MM.1S (cell line): ENCODE measurements at regions not wholly inside any gene's neighbourhood (a gene's known extent, or its start where the extent isn't known, plus 50 kb on each side); places are given as distances from the start of the nearest gene placed in this dataset.

Experiments
- DNase-seq: peaks from one replicate; pipeline ENCODE4 v3.0.0-alpha.2; 2015
- H2AFZ ChIP-seq: fragments of 300-600 bp; sonication (generic); 2 replicates; pipeline ENCODE4 v1.6.0; 2016; ENCODE audit warnings: antibody characterized with exemption, low read length
- H3F3A ChIP-seq: fragments of 300-600 bp; sonication (generic); 2 replicates; pipeline ENCODE4 v1.6.1; 2016; ENCODE audit warnings: mild to moderate bottlenecking, antibody characterized with exemption, low read length, moderate library complexity, mixed read lengths; ENCODE audit not compliant: insufficient read depth
- H3K27ac ChIP-seq: fragments of 300-600 bp; sonication (generic); 2 replicates; pipeline ENCODE4 v1.5.1; 2016; ENCODE audit warnings: mild to moderate bottlenecking, low read length
- H3K27me3 ChIP-seq: fragments of 300-600 bp; sonication (generic); replicated peaks from 2 replicates; pipeline ENCODE4 v1.6.0; 2016; ENCODE audit warnings: low read length; ENCODE audit not compliant: insufficient read depth
- H3K36me3 ChIP-seq: fragments of 300-600 bp; sonication (generic); replicated peaks from 2 replicates; pipeline ENCODE4 v1.6.1; 2016; ENCODE audit warnings: mild to moderate bottlenecking, low read length, mixed read lengths; ENCODE audit not compliant: insufficient read depth
- H3K4me1 ChIP-seq: fragments of 300-600 bp; sonication (generic); 2 replicates; pipeline ENCODE4 v1.6.1; 2016; ENCODE audit warnings: low read length, mixed read lengths
- H3K4me2 ChIP-seq: fragments of 300-600 bp; sonication (generic); 2 replicates; pipeline ENCODE4 v1.6.0; 2016; ENCODE audit warnings: low read depth, low read length
- H3K4me3 ChIP-seq: fragments of 300-600 bp; sonication (generic); 2 replicates; pipeline ENCODE4 v1.5.1; 2016; ENCODE audit warnings: low read length, mixed read lengths
- H3K79me2 ChIP-seq: fragments of 300-600 bp; sonication (generic); 2 replicates; pipeline ENCODE4 v1.6.1; 2016; ENCODE audit warnings: mixed run types, low read length, mixed read lengths
- H3K9ac ChIP-seq: fragments of 300-600 bp; sonication (generic); 2 replicates; pipeline ENCODE4 v1.6.1; 2016; ENCODE audit warnings: low read length, mixed read lengths
- H3K9me2 ChIP-seq: fragments of 300-600 bp; sonication (generic); replicated peaks from 2 replicates; pipeline ENCODE4 v1.6.1; 2016; ENCODE audit warnings: mild to moderate bottlenecking, low read length, mixed read lengths; ENCODE audit not compliant: insufficient read depth
- H3K9me3 ChIP-seq: fragments of 300-600 bp; sonication (generic); replicated peaks from 2 replicates; pipeline ENCODE4 v1.6.1; 2016; ENCODE audit warnings: mild to moderate bottlenecking, low read length, mixed read lengths; ENCODE audit not compliant: insufficient read depth
- H4K20me1 ChIP-seq: fragments of 300-600 bp; sonication (generic); 2 replicates; pipeline ENCODE4 v1.6.1; 2016; ENCODE audit warnings: mild to moderate bottlenecking, low read length, moderate library complexity, mixed read lengths; ENCODE audit not compliant: insufficient read depth
- EZH2 ChIP-seq: fragments of 300-600 bp; sonication (generic); optimal IDR thresholded peaks from 2 replicates; pipeline ENCODE3; 2017; ENCODE audit warnings: low read depth, mild to moderate bottlenecking, antibody characterized with exemption, low read length, mixed read lengths
- EZH2phosphoT487 ChIP-seq: fragments of 300-600 bp; sonication (generic); IDR thresholded peaks from 2 replicates; pipeline ENCODE4 v1.6.1; 2018; ENCODE audit warnings: antibody characterized with exemption, low read length
- TF ChIP-seq, protein P1 (sequence below): fragments of 300-600 bp; sonication (generic); IDR thresholded peaks from 2 replicates; pipeline ENCODE4 v1.5.1; 2016; ENCODE audit warnings: antibody characterized with exemption, low read length, mixed read lengths

DNA sequence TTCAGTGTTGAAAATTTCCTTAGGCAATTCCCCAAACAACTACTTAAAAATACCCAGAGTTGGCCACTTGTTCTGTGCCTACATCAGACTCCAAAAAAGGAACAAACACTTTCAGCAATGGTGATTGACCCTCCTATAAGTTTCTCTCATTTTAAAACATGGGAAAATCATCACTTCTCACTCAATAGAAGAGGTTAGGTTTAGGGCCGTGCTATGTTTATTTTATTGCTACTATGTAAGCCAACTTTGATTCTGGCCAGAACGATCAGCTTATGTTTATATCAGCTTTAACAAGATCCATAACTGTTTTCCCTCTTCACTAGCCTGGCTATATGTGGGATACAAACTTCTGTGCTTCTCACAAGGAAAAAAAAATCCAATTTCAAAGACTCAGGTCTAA is 133.1 kb downstream of the MTNR1A start:
- no peak overlapping the region for H3K4me3 ChIP-seq
- H3K9me3 ChIP-seq = no peaks in the 10 kb centered on the region
- no peaks in the 10 kb centered on the region for H3K79me2 ChIP-seq

DNA sequence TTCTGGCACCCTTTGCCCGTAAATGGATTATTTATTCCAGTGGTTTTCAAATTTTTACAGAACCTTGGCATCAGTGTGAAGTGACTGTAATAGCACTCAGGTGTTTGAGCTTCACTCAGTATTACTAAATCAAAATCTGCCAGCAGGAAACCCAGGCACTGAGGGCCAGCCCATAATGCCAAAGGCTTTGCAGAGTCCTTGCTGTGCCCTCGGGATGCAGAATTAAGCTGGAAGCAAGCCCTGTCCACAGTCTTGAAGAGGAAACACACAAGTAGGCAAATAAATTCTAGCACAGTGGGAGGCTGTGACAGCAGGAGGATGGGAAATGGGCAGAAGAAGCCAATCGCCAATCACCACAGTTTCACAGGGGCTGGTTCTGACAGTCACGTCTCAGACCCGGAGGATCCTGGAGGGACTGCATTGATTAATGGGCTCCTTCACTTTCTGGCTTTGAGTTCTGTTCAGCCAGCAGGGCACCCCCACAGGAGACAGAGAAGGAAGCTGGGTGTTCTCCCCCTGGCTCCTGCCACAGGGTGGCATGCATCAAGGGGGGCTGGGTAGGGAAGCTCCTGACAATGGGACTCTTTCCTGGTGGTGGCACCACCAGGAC is 138.8 kb downstream of the MTNR1A start:
- DNase-seq = no peak
- Histone ChIP-seq H3K36me3 (no peaks in the 10 kb centered on the region), H3K9me2 (no peaks in the 10 kb centered on the region), H3K79me2 (no peaks in the 10 kb centered on the region), H3K4me2 (no peak overlapping the region), H3K4me3 (no peak overlapping the region), H3K9me3 (no peaks in the 10 kb centered on the region), H3K27me3 (no peaks in the 10 kb centered on the region), H3K4me1 (no peaks in the 10 kb centered on the region), H3F3A (no peaks in the 10 kb centered on the region), H3K9ac (no peak overlapping the region), H4K20me1 (no peaks in the 10 kb centered on the region), H2AFZ (no peak overlapping the region), H3K27ac (no peak overlapping the region)
- TF ChIP-seq EZH2phosphoT487 = no peak
- TF ChIP-seq, protein P1, sequence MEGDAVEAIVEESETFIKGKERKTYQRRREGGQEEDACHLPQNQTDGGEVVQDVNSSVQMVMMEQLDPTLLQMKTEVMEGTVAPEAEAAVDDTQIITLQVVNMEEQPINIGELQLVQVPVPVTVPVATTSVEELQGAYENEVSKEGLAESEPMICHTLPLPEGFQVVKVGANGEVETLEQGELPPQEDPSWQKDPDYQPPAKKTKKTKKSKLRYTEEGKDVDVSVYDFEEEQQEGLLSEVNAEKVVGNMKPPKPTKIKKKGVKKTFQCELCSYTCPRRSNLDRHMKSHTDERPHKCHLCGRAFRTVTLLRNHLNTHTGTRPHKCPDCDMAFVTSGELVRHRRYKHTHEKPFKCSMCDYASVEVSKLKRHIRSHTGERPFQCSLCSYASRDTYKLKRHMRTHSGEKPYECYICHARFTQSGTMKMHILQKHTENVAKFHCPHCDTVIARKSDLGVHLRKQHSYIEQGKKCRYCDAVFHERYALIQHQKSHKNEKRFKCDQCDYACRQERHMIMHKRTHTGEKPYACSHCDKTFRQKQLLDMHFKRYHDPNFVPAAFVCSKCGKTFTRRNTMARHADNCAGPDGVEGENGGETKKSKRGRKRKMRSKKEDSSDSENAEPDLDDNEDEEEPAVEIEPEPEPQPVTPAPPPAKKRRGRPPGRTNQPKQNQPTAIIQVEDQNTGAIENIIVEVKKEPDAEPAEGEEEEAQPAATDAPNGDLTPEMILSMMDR = no peak

More for the DNA sequence above, 133.1 kb downstream of the MTNR1A start:
- TF ChIP-seq EZH2 = no peak
- TF ChIP-seq, protein P1 = no peak
- H3K27me3 ChIP-seq = no peaks in the 10 kb centered on the region
- no peak overlapping the region for H3K4me2 ChIP-seq
- no peaks in the 10 kb centered on the region for H3F3A ChIP-seq
- no peak overlapping the region for H3K27ac ChIP-seq
- no peaks in the 10 kb centered on the region for H3K36me3 ChIP-seq
- no peaks in the 10 kb centered on the region for H3K9me2 ChIP-seq
- H4K20me1 ChIP-seq = no peaks in the 10 kb centered on the region
- H2AFZ ChIP-seq = no peak overlapping the region
- no peak overlapping the region for H3K9ac ChIP-seq
- DNase-seq = no peak
- H3K4me1 ChIP-seq = no peaks in the 10 kb centered on the region

DNA sequence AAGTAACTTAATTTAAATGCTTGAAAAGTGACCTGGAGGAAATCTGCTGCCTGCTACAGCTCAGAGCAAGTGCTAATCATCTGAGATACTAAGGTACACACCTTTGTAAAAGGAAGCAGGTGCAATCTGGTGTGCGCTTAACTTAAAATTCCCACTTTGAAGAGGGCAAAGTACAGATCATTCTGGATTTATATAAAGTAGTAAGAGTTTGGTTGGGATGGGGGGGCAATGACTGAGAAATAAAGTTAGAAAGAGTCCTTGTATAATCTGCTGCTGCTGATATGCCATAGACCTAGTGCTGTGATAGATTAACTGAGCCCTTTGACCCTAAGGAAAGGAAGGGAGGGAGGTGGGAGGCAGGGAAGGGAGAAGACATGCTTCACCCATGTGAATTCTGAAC is 141.0 kb downstream of the MTNR1A start:
- H3K9me3 ChIP-seq = no peaks in the 10 kb centered on the region
- no peak for DNase-seq
- H3K36me3 ChIP-seq = no peaks in the 10 kb centered on the region
- no peaks in the 10 kb centered on the region for H3K9me2 ChIP-seq
- H3K27me3 ChIP-seq = no peaks in the 10 kb centered on the region
- H3K4me3 ChIP-seq = no peak overlapping the region
- no peaks in the 10 kb centered on the region for H3K79me2 ChIP-seq
- no peak overlapping the region for H2AFZ ChIP-seq
- no peak overlapping the region for H3K27ac ChIP-seq
- no peaks in the 10 kb centered on the region for H4K20me1 ChIP-seq
- no peak overlapping the region for H3K4me2 ChIP-seq
- no peak for TF ChIP-seq EZH2phosphoT487
- TF ChIP-seq, protein P1 = no peak
- no peak for TF ChIP-seq EZH2
- no peak overlapping the region for H3K9ac ChIP-seq
- H3F3A ChIP-seq = no peaks in the 10 kb centered on the region
- H3K4me1 ChIP-seq = no peaks in the 10 kb centered on the region
